ENCODE measurements at regions not wholly inside any gene's neighbourhood (a gene's known extent, or its start where the extent isn't known, plus 50 kb on each side); places are given as distances from the start of the nearest gene placed in this dataset.

- DNase-seq (ENCODE audit: low read depth in 2 of 3, low spot score in 2 of 3): no peak
Observed at GRCh38 chr12:111029732-111030131, 109.4 kb upstream of the MYL2 start.

- DNase-seq (ENCODE audit: low read depth in 2 of 3, low spot score in 2 of 3): no peak
Observed at GRCh38 chr12:111029305-111029704, 108.9 kb upstream of the MYL2 start.

- no peak for DNase-seq (ENCODE audit: low read depth in 2 of 3, low spot score in 2 of 3)
Observed at GRCh38 chr12:111028830-111029229, 108.5 kb upstream of the MYL2 start.

- DNase-seq (ENCODE audit: low read depth in 2 of 3, low spot score in 2 of 3): no peak
Observed at GRCh38 chr12:111027431-111027830, 107.1 kb upstream of the MYL2 start.

GRCh38 chr12:111025792-111026430 is 105.5 kb upstream of the MYL2 start:
- DNase-seq (ENCODE audit: low read depth in 2 of 3, low spot score in 2 of 3): no peak

- DNase-seq (ENCODE audit: low read depth in 2 of 3, low spot score in 2 of 3): no peak
Observed at GRCh38 chr12:111025301-111025700, 104.9 kb upstream of the MYL2 start.

GRCh38 chr12:111024205-111024801 is 103.9 kb upstream of the MYL2 start:
- DNase-seq (ENCODE audit: low read depth in 2 of 3, low spot score in 2 of 3): peak in 2 of 3 experiments; percentile 22 to 27

GRCh38 chr12:111022386-111022785 is 102.0 kb upstream of the MYL2 start:
- no peak for DNase-seq (ENCODE audit: low read depth in 2 of 3, low spot score in 2 of 3)

- DNase-seq (ENCODE audit: low read depth in 2 of 3, low spot score in 2 of 3): no peak
Observed at GRCh38 chr12:111014547-111014946, 94.2 kb upstream of the MYL2 start.

- no peak for DNase-seq (ENCODE audit: low read depth in 2 of 3, low spot score in 2 of 3)
Observed at GRCh38 chr12:111012918-111013317, 92.5 kb upstream of the MYL2 start.

GRCh38 chr12:111011999-111012600 is 91.7 kb upstream of the MYL2 start:
- no peak for DNase-seq (ENCODE audit: low read depth in 2 of 3, low spot score in 2 of 3)

- no peak for DNase-seq (ENCODE audit: low read depth in 2 of 3, low spot score in 2 of 3)
Observed at GRCh38 chr12:111010916-111011657, 90.7 kb upstream of the MYL2 start.

GRCh38 chr12:111010061-111010460 is 89.7 kb upstream of the MYL2 start:
- no peak for DNase-seq (ENCODE audit: low read depth in 2 of 3, low spot score in 2 of 3)

GRCh38 chr12:111006621-111007020 is 86.2 kb upstream of the MYL2 start:
- no peak for DNase-seq (ENCODE audit: low read depth in 2 of 3, low spot score in 2 of 3)

- no peak for DNase-seq (ENCODE audit: low read depth in 2 of 3, low spot score in 2 of 3)
Observed at GRCh38 chr12:110998971-110999370, 78.6 kb upstream of the MYL2 start.

GRCh38 chr12:110998165-110998564 is 77.8 kb upstream of the MYL2 start:
- no peak for DNase-seq (ENCODE audit: low read depth in 2 of 3, low spot score in 2 of 3)

GRCh38 chr12:110996415-110996814 is 76.0 kb upstream of the MYL2 start:
- DNase-seq (ENCODE audit: low read depth in 2 of 3, low spot score in 2 of 3): no peak

GRCh38 chr12:110995615-110996014 is 75.2 kb upstream of the MYL2 start:
- DNase-seq (ENCODE audit: low read depth in 2 of 3, low spot score in 2 of 3): no peak

GRCh38 chr12:110995016-110995415 is 74.6 kb upstream of the MYL2 start:
- DNase-seq (ENCODE audit: low read depth in 2 of 3, low spot score in 2 of 3): no peak

- DNase-seq (ENCODE audit: low read depth in 2 of 3, low spot score in 2 of 3): no peak
Observed at GRCh38 chr12:110993434-110993833, 73.1 kb upstream of the MYL2 start.

GRCh38 chr12:110992909-110993308 is 72.5 kb upstream of the MYL2 start:
- DNase-seq (ENCODE audit: low read depth in 2 of 3, low spot score in 2 of 3): no peak

- DNase-seq (ENCODE audit: low read depth in 2 of 3, low spot score in 2 of 3): no peak
Observed at GRCh38 chr12:110983811-110984210, 63.4 kb upstream of the MYL2 start.

All from activated CD8-positive, alpha-beta memory T cell treated with anti-CD3 and anti-CD28 coated beads for 48 hours (primary cell).